Activated T-cell treated with anti-CD3 and anti-CD28 coated beads, Interleukin-2, amount 50 U/mL, for 4 hours (primary cell): ENCODE measurements at regions not wholly inside any gene's neighbourhood (a gene's known extent, or its start where the extent isn't known, plus 50 kb on each side); places are given as distances from the start of the nearest gene placed in this dataset.

Experiments
- ATAC-seq, 2 donors: fragments of 200-7000 bp; cut with Tn5 transposase; one replicate each; pipeline ENCODE4 v1.10.0; 2021
- DNase-seq: peaks from one replicate; pipeline ENCODE4 v3.0.0-alpha.2; 2020
- H3K27me3 Mint-ChIP-seq: one replicate; pipeline ENCODE4 v1.8.0; 2021; ENCODE audit warnings: low read depth, mixed read lengths
- H3K36me3 Mint-ChIP-seq: one replicate; pipeline ENCODE4 v1.8.0; 2022; ENCODE audit warnings: mixed read lengths; ENCODE audit not compliant: insufficient read depth
- H3K4me1 Mint-ChIP-seq: one replicate; pipeline ENCODE4 v1.8.0; 2021; ENCODE audit warnings: low read depth, mixed read lengths
- H3K4me3 Mint-ChIP-seq: one replicate; pipeline ENCODE4 v1.8.0; 2021; ENCODE audit warnings: mild to moderate bottlenecking, moderate library complexity, mixed read lengths
- H3K9me3 Mint-ChIP-seq: one replicate; pipeline ENCODE4 v1.8.0; 2021; ENCODE audit warnings: mixed read lengths

DNA sequence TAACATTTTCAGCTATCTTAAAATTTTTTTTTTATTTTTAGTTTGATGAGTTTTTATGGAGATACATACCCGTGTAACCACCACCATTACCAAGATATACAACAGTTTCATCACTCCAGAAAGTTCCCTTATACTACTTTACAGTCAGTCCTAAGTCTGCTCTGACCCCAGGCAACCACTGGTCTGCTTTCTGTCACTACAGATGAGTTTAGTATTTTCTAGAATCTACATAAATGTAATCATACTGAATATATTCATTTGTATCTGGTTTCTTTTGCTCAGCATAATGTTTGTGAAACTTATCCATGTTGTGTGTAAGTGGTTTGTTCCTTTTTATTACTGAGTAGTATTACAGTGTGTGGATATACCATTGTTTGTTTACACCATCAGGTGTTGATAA lies 127.8 kb downstream of the GAS1 start:
- H3K4me3 Mint-ChIP-seq = no peak overlapping the region
- no peak for DNase-seq
- H3K4me1 Mint-ChIP-seq = no peaks in the 10 kb centered on the region
- no peaks in the 10 kb centered on the region for H3K9me3 Mint-ChIP-seq
- no peaks in the 10 kb centered on the region for H3K27me3 Mint-ChIP-seq
- no peaks in the 10 kb centered on the region for H3K36me3 Mint-ChIP-seq
- no peak for ATAC-seq

DNA sequence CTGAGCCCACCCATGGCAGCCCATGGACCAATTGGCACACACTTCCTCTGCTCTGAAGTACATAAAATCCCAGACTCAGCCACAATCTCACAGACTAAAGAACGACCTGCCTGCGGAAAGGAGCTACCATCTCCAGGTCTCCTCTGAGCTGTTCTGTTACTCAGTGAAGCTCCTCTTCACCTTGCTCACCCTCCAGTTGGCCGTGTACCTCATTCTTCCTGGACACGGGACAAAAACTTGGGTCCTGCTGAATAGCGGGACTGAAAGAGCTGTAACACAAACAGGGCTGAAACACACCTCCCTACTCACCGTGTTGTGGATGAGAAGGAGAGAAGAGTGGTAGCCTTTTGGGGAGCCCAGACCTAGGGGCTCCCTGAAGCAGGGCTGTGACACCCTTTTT lies 128.7 kb downstream of the GAS1 start:
- DNase-seq (no peak), ATAC-seq (no peak)
- Mint-ChIP-seq H3K9me3 (no peaks in the 10 kb centered on the region), H3K4me3 (no peak overlapping the region), H3K36me3 (no peaks in the 10 kb centered on the region), H3K4me1 (no peaks in the 10 kb centered on the region), H3K27me3 (no peaks in the 10 kb centered on the region)

DNA sequence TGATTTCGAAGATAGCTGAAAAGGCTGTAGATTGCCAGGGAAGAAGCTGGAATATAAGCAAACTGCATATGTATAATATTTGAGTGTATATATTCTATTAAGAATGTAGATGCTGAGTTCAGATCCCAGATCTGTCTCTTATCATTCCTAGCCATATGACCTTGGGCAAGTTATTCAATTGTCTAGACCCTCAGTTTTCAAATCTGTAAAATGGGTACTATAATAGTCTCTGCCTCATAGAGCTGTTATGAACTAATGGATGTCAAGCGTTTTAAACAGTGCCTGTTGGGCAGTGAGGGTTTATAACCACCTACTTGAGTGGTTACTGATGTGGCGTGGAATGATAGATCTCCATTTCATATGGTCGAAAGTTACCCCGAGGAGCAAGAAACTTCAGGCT lies 130.4 kb downstream of the GAS1 start:
- DNase-seq = no peak
- H3K27me3 Mint-ChIP-seq = no peaks in the 10 kb centered on the region
- no peaks in the 10 kb centered on the region for H3K36me3 Mint-ChIP-seq
- H3K4me3 Mint-ChIP-seq = no peak overlapping the region
- no peaks in the 10 kb centered on the region for H3K9me3 Mint-ChIP-seq
- H3K4me1 Mint-ChIP-seq = no peaks in the 10 kb centered on the region
- ATAC-seq = no peak

GRCh38 chr9:86816366-86816765 lies 130.9 kb downstream of the GAS1 start:
- Mint-ChIP-seq H3K4me1 (no peaks in the 10 kb centered on the region), H3K27me3 (no peaks in the 10 kb centered on the region), H3K36me3 (no peaks in the 10 kb centered on the region), H3K4me3 (no peak overlapping the region), H3K9me3 (no peaks in the 10 kb centered on the region)
- no peak for ATAC-seq
- DNase-seq = no peak

DNA sequence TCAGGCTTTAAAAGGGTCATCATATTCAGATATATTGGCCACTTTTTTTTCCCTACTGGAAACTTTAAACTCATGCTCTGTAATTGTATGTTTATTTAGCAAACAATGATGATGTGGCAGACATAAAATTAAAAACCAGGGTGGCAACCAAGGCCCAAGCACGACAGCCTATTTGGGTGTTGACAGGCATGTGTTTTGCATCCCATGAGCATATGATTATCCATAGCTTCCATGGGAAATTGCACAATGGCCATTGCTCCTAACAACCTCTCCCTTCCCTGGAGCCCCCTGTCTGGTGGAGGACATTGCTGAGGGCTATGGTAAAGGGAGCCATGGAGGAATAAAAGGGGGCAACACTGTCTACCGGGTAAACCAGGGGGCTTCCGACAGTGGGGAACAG lies 134.7 kb downstream of the GAS1 start:
- no peak for DNase-seq
- H3K9me3 Mint-ChIP-seq = no peaks in the 10 kb centered on the region
- no peaks in the 10 kb centered on the region for H3K27me3 Mint-ChIP-seq
- no peaks in the 10 kb centered on the region for H3K4me1 Mint-ChIP-seq
- no peak overlapping the region for H3K4me3 Mint-ChIP-seq
- no peak for ATAC-seq
- H3K36me3 Mint-ChIP-seq = no peaks in the 10 kb centered on the region

- no peaks in the 10 kb centered on the region for H3K36me3 Mint-ChIP-seq
- DNase-seq (no peak), ATAC-seq (no peak)
- no peak overlapping the region for H3K4me3 Mint-ChIP-seq
- H3K4me1 Mint-ChIP-seq = no peaks in the 10 kb centered on the region
- H3K9me3 Mint-ChIP-seq = no peaks in the 10 kb centered on the region
- no peaks in the 10 kb centered on the region for H3K27me3 Mint-ChIP-seq
These were observed 137.4 kb downstream of the GAS1 start for GRCh38 chr9:86809759-86810367.

- Mint-ChIP-seq H3K36me3 (no peaks in the 10 kb centered on the region), H3K4me3 (no peak overlapping the region), H3K27me3 (no peaks in the 10 kb centered on the region), H3K9me3 (no peaks in the 10 kb centered on the region), H3K4me1 (no peaks in the 10 kb centered on the region)
- DNase-seq = no peak
- ATAC-seq = no peak
These were observed 138.2 kb downstream of the GAS1 start for GRCh38 chr9:86809151-86809550.

GRCh38 chr9:86807367-86807976 lies 139.8 kb downstream of the GAS1 start:
- Mint-ChIP-seq H3K27me3 (no peaks in the 10 kb centered on the region), H3K4me3 (no peak overlapping the region), H3K36me3 (no peaks in the 10 kb centered on the region), H3K4me1 (no peaks in the 10 kb centered on the region), H3K9me3 (peaks cover 7% of the 10 kb centered on the region)
- no peak for ATAC-seq
- DNase-seq = no peak

- H3K27me3 Mint-ChIP-seq = peaks cover 2% of the 10 kb centered on the region
- H3K36me3 Mint-ChIP-seq = no peaks in the 10 kb centered on the region
- H3K9me3 Mint-ChIP-seq = peaks cover 7% of the 10 kb centered on the region
- DNase-seq = no peak
- ATAC-seq = no peak
- no peaks in the 10 kb centered on the region for H3K4me1 Mint-ChIP-seq
- H3K4me3 Mint-ChIP-seq = no peak overlapping the region
These were observed 143.3 kb downstream of the GAS1 start for GRCh38 chr9:86804011-86804410.

DNA sequence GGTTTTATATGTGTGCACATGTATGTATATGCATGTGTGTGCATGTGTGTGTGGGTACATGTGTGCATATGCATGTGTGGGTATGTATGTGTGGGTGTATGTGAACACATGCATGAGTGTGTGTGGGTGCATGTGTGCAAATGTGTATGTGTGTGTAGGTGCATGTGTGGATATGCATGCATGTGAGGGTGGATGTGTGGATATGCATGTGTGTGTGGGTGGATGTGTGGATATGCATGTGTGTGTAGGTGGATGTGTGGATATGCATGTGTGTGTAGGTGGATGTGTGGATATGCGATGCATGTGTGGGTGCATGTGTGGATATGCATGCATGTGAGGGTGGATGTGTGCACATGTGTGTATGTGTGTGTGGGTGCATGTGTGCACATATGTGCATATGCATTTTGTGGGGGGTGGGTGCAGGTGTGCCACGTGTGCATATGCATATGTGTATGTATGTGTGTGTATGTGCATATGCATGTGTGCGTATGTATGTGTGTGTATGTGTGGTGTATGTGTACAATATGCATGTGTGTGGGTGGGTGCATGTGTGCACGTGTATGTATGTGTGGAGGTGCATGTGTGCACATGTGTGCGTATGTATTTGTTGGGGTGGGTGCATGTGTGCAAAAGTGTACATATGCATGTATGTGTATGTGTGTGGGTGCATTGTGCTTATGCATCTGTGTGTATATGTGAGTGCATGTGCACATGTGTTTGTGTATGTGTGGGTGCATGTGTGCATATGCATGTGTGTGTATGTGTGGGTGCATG lies 144.2 kb downstream of the GAS1 start:
- Mint-ChIP-seq H3K4me1 (no peaks in the 10 kb centered on the region), H3K36me3 (no peaks in the 10 kb centered on the region), H3K27me3 (peaks cover 2% of the 10 kb centered on the region), H3K4me3 (no peak overlapping the region), H3K9me3 (peaks cover 7% of the 10 kb centered on the region)
- ATAC-seq (no peak), DNase-seq (no peak)

DNA sequence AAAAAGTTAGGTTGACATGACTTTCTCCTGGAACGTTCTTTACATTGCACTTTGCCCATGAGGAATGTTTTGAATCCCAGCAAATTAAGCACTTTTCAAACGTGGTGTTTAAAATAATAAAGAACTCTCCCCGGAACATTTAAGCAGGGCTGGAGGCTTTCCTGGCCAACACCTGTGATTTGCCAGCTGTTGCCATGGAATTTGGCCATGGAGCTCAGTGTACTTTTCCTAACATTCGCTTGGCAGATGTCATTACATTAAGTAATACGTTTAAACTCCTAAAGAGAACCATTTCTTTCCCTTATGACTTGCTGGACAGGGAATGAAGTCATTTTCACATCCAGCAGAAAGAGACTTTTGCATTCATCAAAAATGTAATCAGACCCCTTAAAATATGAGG lies 146.1 kb downstream of the GAS1 start:
- Mint-ChIP-seq H3K4me3 (no peak overlapping the region), H3K36me3 (no peaks in the 10 kb centered on the region), H3K27me3 (peaks cover 2% of the 10 kb centered on the region), H3K9me3 (peaks cover 7% of the 10 kb centered on the region), H3K4me1 (no peaks in the 10 kb centered on the region)
- ATAC-seq (no peak), DNase-seq (no peak)

GRCh38 chr9:86800681-86801080 lies 146.6 kb downstream of the GAS1 start:
- peaks cover 7% of the 10 kb centered on the region for H3K9me3 Mint-ChIP-seq
- H3K4me3 Mint-ChIP-seq = no peak overlapping the region
- DNase-seq (no peak), ATAC-seq (no peak)
- H3K4me1 Mint-ChIP-seq = no peaks in the 10 kb centered on the region
- H3K36me3 Mint-ChIP-seq = no peaks in the 10 kb centered on the region
- H3K27me3 Mint-ChIP-seq = peaks cover 2% of the 10 kb centered on the region

GRCh38 chr9:86798966-86799365 lies 148.3 kb downstream of the GAS1 start:
- Mint-ChIP-seq H3K4me1 (no peaks in the 10 kb centered on the region), H3K36me3 (no peaks in the 10 kb centered on the region), H3K27me3 (peaks cover 2% of the 10 kb centered on the region), H3K4me3 (no peak overlapping the region), H3K9me3 (peaks cover 7% of the 10 kb centered on the region)
- no peak for DNase-seq
- ATAC-seq = no peak

GRCh38 chr9:86796666-86797065 lies 150.6 kb downstream of the GAS1 start:
- no peak for DNase-seq

More at GRCh38 chr9:86796666-86797065, 150.6 kb downstream of the GAS1 start:
- Mint-ChIP-seq H3K36me3 (no peaks in the 10 kb centered on the region), H3K27me3 (peaks cover 4% of the 10 kb centered on the region), H3K4me3 (no peak overlapping the region), H3K9me3 (no peaks in the 10 kb centered on the region), H3K4me1 (no peaks in the 10 kb centered on the region)
- no peak for ATAC-seq
